H1 (cell line): ENCODE measurements at regions not wholly inside any gene's neighbourhood (a gene's known extent, or its start where the extent isn't known, plus 50 kb on each side); places are given as distances from the start of the nearest gene placed in this dataset.

Source experiments
- CTCF ChIA-PET: fragments of 300-600 bp; sonication (Branson Sonifier 250); formaldehyde crosslinking; loops from one replicate; lab custom pipeline; 2021; ENCODE audit not compliant: partially characterized antibody; lab: Charles Lee
- POLR2A ChIA-PET: fragments of 300-600 bp; sonication (Branson Sonifier 250); formaldehyde crosslinking; loops from one replicate; lab custom pipeline; 2021; ENCODE audit warnings: inconsistent platforms; ENCODE audit not compliant: partially characterized antibody; lab: Charles Lee
- DNase-seq, 2 experiments: peaks; one replicate each; pipeline versions ENCODE4 v3.0.0 to v3.0.0-alpha.2; 2010 to 2022; ENCODE audit warnings: low spot score in 2 of 2, low read depth in 1 of 2, mixed read lengths in 1 of 2
- FAIRE-seq: peaks from 2 replicates; lab custom pipeline; 2011; peaks lifted over from hg19 to GRCh38; lab: Jason Lieb, UNC
- H2AFZ ChIP-seq: 2 replicates; pipeline ENCODE4 v1.8.1; 2012; ENCODE audit warnings: low read length, inconsistent platforms
- H2AK5ac ChIP-seq: 2 replicates; pipeline ENCODE4 v1.6.1; 2013; ENCODE audit warnings: low read depth, low read length
- H2BK120ac ChIP-seq: replicated peaks from 2 replicates; pipeline ENCODE3; 2013; ENCODE audit warnings: low read depth, low read length, inconsistent platforms
- H2BK12ac ChIP-seq: 2 replicates; pipeline ENCODE4 v1.6.1; 2013; ENCODE audit warnings: low read depth, low read length
- H2BK15ac ChIP-seq: 2 replicates; pipeline ENCODE4 v1.6.1; 2013; ENCODE audit warnings: low read length
- H2BK20ac ChIP-seq: 2 replicates; pipeline ENCODE4 v1.6.1; 2013; ENCODE audit warnings: low read length
- H2BK5ac ChIP-seq: 2 replicates; pipeline ENCODE4 v1.6.1; 2013; ENCODE audit warnings: low read depth, low read length
- H3K14ac ChIP-seq: 2 replicates; pipeline ENCODE4 v1.6.1; 2013; ENCODE audit warnings: inconsistent platforms; ENCODE audit not compliant: insufficient read length
- H3K18ac ChIP-seq: 2 replicates; pipeline ENCODE4 v1.6.1; 2013; ENCODE audit warnings: low read length; ENCODE audit errors: extremely low read depth
- H3K23ac ChIP-seq: 2 replicates; pipeline ENCODE4 v1.6.1; 2013; ENCODE audit warnings: inconsistent platforms; ENCODE audit not compliant: insufficient read length
- H3K23me2 ChIP-seq: 2 replicates; pipeline ENCODE4 v1.6.1; 2013; ENCODE audit warnings: low read depth, low read length
- H3K27ac ChIP-seq: 2 replicates; pipeline ENCODE4 v1.6.1; 2011; ENCODE audit warnings: low read depth, low read length, inconsistent platforms
- H3K27me3 ChIP-seq, 4 experiments: replicated peaks in 1 of 4; 1 replicate in 1 of 4; 2 replicates in 3 of 4; pipeline versions ENCODE4 v1.6.1 to v1.8.1; 2011 to 2013; ENCODE audit warnings: low read length in 3 of 4, mild to moderate bottlenecking in 3 of 4, inconsistent platforms in 2 of 4, mixed read lengths in 2 of 4, moderate library complexity in 1 of 4; ENCODE audit not compliant: control insufficient read depth in 3 of 4, insufficient read depth in 3 of 4; ENCODE audit errors: extremely low read depth in 1 of 4
- H3K36me3 ChIP-seq, 4 experiments: 2 replicates each; pipeline versions ENCODE4 v1.6.1 to v1.8.1; 2011 to 2013; ENCODE audit warnings: mild to moderate bottlenecking in 4 of 4, low read length in 3 of 4, moderate library complexity in 2 of 4, control low read depth in 1 of 4, inconsistent platforms in 1 of 4; ENCODE audit not compliant: insufficient read depth in 4 of 4, control insufficient read depth in 2 of 4
- H3K4ac ChIP-seq: replicated peaks from 2 replicates; pipeline ENCODE3; 2013; ENCODE audit warnings: low read length, low read depth, mixed read lengths, inconsistent platforms; ENCODE audit not compliant: insufficient read length
- H3K4me1 ChIP-seq, 4 experiments: replicated peaks in 1 of 4; 1 replicate in 1 of 4; 2 replicates in 3 of 4; pipeline versions ENCODE4 v1.6.1 to v1.8.1; 2011 to 2013; ENCODE audit warnings: low read length in 3 of 4, inconsistent platforms in 2 of 4, mixed read lengths in 1 of 4; ENCODE audit not compliant: insufficient read depth in 4 of 4, control insufficient read depth in 3 of 4
- H3K4me2 ChIP-seq, 2 experiments: 2 replicates each; pipeline versions ENCODE4 v1.6.1 to v1.8.1; 2011 to 2013; ENCODE audit warnings: low read depth in 2 of 2, low read length in 2 of 2, control low read depth in 1 of 2, inconsistent platforms in 1 of 2, mild to moderate bottlenecking in 1 of 2; ENCODE audit not compliant: insufficient read depth in 1 of 2
- H3K4me3 ChIP-seq, 4 experiments: fragments of 200-600, 300-600 bp in 1 of 4; sonication (generic), shearing (Covaris generic), sonication (Bioruptor Twin) in 1 of 4; 2 replicates each; pipeline versions ENCODE4 v1.5.1 to v1.8.1; 2011 to 2016; ENCODE audit warnings: low read length in 4 of 4, low read depth in 3 of 4, control low read depth in 2 of 4, inconsistent platforms in 2 of 4, mild to moderate bottlenecking in 2 of 4, mixed read lengths in 1 of 4, moderate library complexity in 1 of 4; ENCODE audit not compliant: insufficient read depth in 2 of 4; ENCODE audit errors: extremely low read depth in 1 of 4
- H3K56ac ChIP-seq: replicated peaks from 2 replicates; pipeline ENCODE3; 2013; ENCODE audit warnings: low read depth, mild to moderate bottlenecking, mixed read lengths, low read length, inconsistent platforms; ENCODE audit not compliant: insufficient read length
- H3K79me1 ChIP-seq: 2 replicates; pipeline ENCODE4 v1.6.1; 2013; ENCODE audit warnings: low read depth, low read length, control low read depth
- H3K79me2 ChIP-seq, 2 experiments: 2 replicates each; pipeline versions ENCODE4 v1.6.1 to v1.8.1; 2012 to 2013; ENCODE audit warnings: low read length in 2 of 2, mild to moderate bottlenecking in 2 of 2, inconsistent platforms in 1 of 2; ENCODE audit not compliant: insufficient read depth in 2 of 2, control insufficient read depth in 1 of 2
- H3K9ac ChIP-seq, 4 experiments: replicated peaks in 1 of 4; 1 replicate in 1 of 4; 2 replicates in 3 of 4; pipeline versions ENCODE4 v1.6.1 to v1.8.1; 2011 to 2013; ENCODE audit warnings: low read depth in 3 of 4, low read length in 3 of 4, control low read depth in 2 of 4, mild to moderate bottlenecking in 2 of 4, moderate library complexity in 2 of 4, inconsistent platforms in 1 of 4; ENCODE audit errors: extremely low read depth in 1 of 4
- H3K9me3 ChIP-seq, 2 experiments: 2 replicates each; pipeline versions ENCODE4 v1.6.1 to v1.8.1; 2012 to 2013; ENCODE audit warnings: mild to moderate bottlenecking in 2 of 2, moderate library complexity in 2 of 2, control low read depth in 1 of 2, inconsistent platforms in 1 of 2, low read depth in 1 of 2, low read length in 1 of 2, mixed read lengths in 1 of 2; ENCODE audit not compliant: insufficient read depth in 2 of 2
- H4K20me1 ChIP-seq, 2 experiments: replicated peaks in 1 of 2; 2 replicates each; pipeline versions ENCODE3 to v1.8.1; 2011 to 2013; ENCODE audit warnings: inconsistent platforms in 2 of 2, low read length in 2 of 2, mild to moderate bottlenecking in 1 of 2; ENCODE audit not compliant: insufficient read depth in 2 of 2, control insufficient read depth in 1 of 2
- H4K5ac ChIP-seq: 2 replicates; pipeline ENCODE4 v1.6.1; 2013; ENCODE audit warnings: low read length, low read depth, mixed read lengths, inconsistent platforms; ENCODE audit not compliant: insufficient read length
- H4K8ac ChIP-seq: 2 replicates; pipeline ENCODE4 v1.8.0; 2013; ENCODE audit warnings: mild to moderate bottlenecking, moderate library complexity, low read length, inconsistent platforms; ENCODE audit not compliant: insufficient read depth; ENCODE audit errors: extremely low read depth
- H4K91ac ChIP-seq: replicated peaks from 2 replicates; pipeline ENCODE3; 2013; ENCODE audit warnings: low read length, mixed read lengths, inconsistent platforms; ENCODE audit not compliant: insufficient read length
- BCL11A ChIP-seq, 2 experiments: IDR thresholded peaks; one replicate each; pipeline ENCODE4 v1.6.1; 2011; ENCODE audit warnings: low read depth in 2 of 2, low read length in 2 of 2, mild to moderate bottlenecking in 2 of 2
- BRCA1 ChIP-seq: IDR thresholded peaks from 2 replicates; pipeline ENCODE4 v1.6.1; 2012; ENCODE audit warnings: low read depth, low read length, improper control_type of control experiment
- CREB1 ChIP-seq: IDR thresholded peaks from 2 replicates; pipeline ENCODE4 v1.6.1; 2012; ENCODE audit warnings: inconsistent platforms
- EP300 ChIP-seq, 2 experiments: IDR thresholded peaks; 1 replicate in 1 of 2; 2 replicates in 1 of 2; pipeline ENCODE4 v1.6.1; 2011 to 2012; ENCODE audit warnings: low read depth in 2 of 2, low read length in 2 of 2, mild to moderate bottlenecking in 2 of 2, borderline replicate concordance in 1 of 2, inconsistent platforms in 1 of 2, moderate library complexity in 1 of 2
- GABPA ChIP-seq: IDR thresholded peaks from 2 replicates; pipeline ENCODE4 v1.6.1; 2011; ENCODE audit warnings: mild to moderate bottlenecking, low read length, moderate library complexity, borderline replicate concordance; ENCODE audit not compliant: insufficient read depth
- JUN ChIP-seq: IDR thresholded peaks from 2 replicates; pipeline ENCODE4 v1.6.1; 2011; ENCODE audit warnings: low read depth, mild to moderate bottlenecking, improper control_type of control experiment, low read length
- KDM1A ChIP-seq: fragments of 200-600, 300-600 bp; sonication (generic); IDR thresholded peaks from 2 replicates; pipeline ENCODE4 v1.7.1; 2016; ENCODE audit warnings: mild to moderate bottlenecking, low read length, borderline replicate concordance
- RFX5 ChIP-seq: IDR thresholded peaks from 2 replicates; pipeline ENCODE4 v1.6.1; 2011; ENCODE audit warnings: low read depth, low read length, improper control_type of control experiment, borderline replicate concordance
- RNF2 ChIP-seq: fragments of 200-900, 300-1000 bp; sonication (generic); IDR thresholded peaks from 2 replicates; pipeline ENCODE4 v1.7.1; 2016; ENCODE audit warnings: borderline replicate concordance, low read depth, mild to moderate bottlenecking, antibody characterized with exemption, low read length; ENCODE audit not compliant: poor library complexity, severe bottlenecking; ENCODE audit errors: missing control alignments
- SRF ChIP-seq: IDR thresholded peaks from 2 replicates; pipeline ENCODE4 v1.6.1; 2011; ENCODE audit warnings: mild to moderate bottlenecking, low read depth, low read length, moderate library complexity
- WGBS, 2 experiments: shearing (Covaris generic) in 1 of 2; methylation state at CpG; one replicate each; pipeline versions ENCODE4 v1.1.6 to v1.1.7; 2013 to 2015; ENCODE audit warnings: low lambda C conversion rate in 2 of 2, mixed read lengths in 2 of 2, inconsistent platforms in 1 of 2, low coverage in 1 of 2, missing lambda C conversion rate in 1 of 2; ENCODE audit not compliant: insufficient replicate concordance in 2 of 2, insufficient coverage in 1 of 2, insufficient read length in 1 of 2; ENCODE audit errors: extremely low coverage in 1 of 2, missing lambda C conversion rate in 1 of 2; 5-methylcytosine and 5-hydroxymethylcytosine counted together

- Histone ChIP-seq H3K79me2 (no peaks in the 10 kb centered on the region), H4K91ac (no peak overlapping the region), H3K23me2 (peaks cover 8% of the 10 kb centered on the region; the same call in 1 of the 2 replicates), H3K4me2 (no peak overlapping the region; a peak in 1 of 4 replicates), H3K4me3 (no peak overlapping the region), H3K18ac (no peak overlapping the region), H3K9ac (no peak overlapping the region), H2BK12ac (no peak overlapping the region), H4K5ac (no peak overlapping the region), H3K4ac (no peak overlapping the region), H3K23ac (no peak overlapping the region), H3K14ac (no peak overlapping the region), H2BK20ac (no peak overlapping the region), H4K8ac (no peak overlapping the region), H3K79me1 (no peaks in the 10 kb centered on the region), H3K36me3 (no peaks in the 10 kb centered on the region), H3K9me3 (no peaks in the 10 kb centered on the region), H2BK120ac (no peak overlapping the region), H3K56ac (no peak overlapping the region), H2BK15ac (no peak overlapping the region), H2AK5ac (no peak overlapping the region), H2BK5ac (no peak overlapping the region), H3K27ac (no peak overlapping the region), H3K27me3 (peaks cover 16 to 44% (median 35%) of the 10 kb centered on the region in 4 experiments), H4K20me1 (no peaks in the 10 kb centered on the region), H3K4me1 (peaks cover 0 to 11% (median under 1%) of the 10 kb centered on the region in 4 experiments; a peak in 5 of 7 replicates), H2AFZ (no peak overlapping the region)
- no peak for TF ChIP-seq SRF
- TF ChIP-seq CREB1: no peak
- TF ChIP-seq RNF2: no peak
- no peak for TF ChIP-seq GABPA
- TF ChIP-seq RFX5: no peak
- no peak for TF ChIP-seq BRCA1
- TF ChIP-seq BCL11A (IDR thresholded peaks at IDR 0.05; ENCODE audit: low read depth in 2 of 2, low read length in 2 of 2): no peak
- no peak for TF ChIP-seq JUN
- TF ChIP-seq EP300 (IDR thresholded peaks at IDR 0.05; ENCODE audit: borderline replicate concordance in 1 of 2, low read depth in 2 of 2, low read length in 2 of 2): no peak
- TF ChIP-seq KDM1A: no peak
- ChIA-PET CTCF (interaction anchor here (0.5 to 1.7 kb wide), 13 partner anchors 9 to 276 kb away, joined by 3 to 5 read pairs (median 3); no protein-coding TSS in a partner anchor), POLR2A (interaction anchor here (0.7 kb wide), 1 partner anchor 109 kb away, joined by 3 read pairs; no protein-coding TSS in a partner anchor)
- 88% methylated on average over 1 of the region's 1 CpG; no CpG with 5 or more reads in 1 of the 2 experiments for WGBS, 2 experiments
- no peak for FAIRE-seq
- no peak for DNase-seq
Measured at GRCh38 chr11:115761348-115761747, 257.1 kb upstream of the CADM1 start.
